ENCODE measurements at regions not wholly inside any gene's neighbourhood (a gene's known extent, or its start where the extent isn't known, plus 50 kb on each side); places are given as distances from the start of the nearest gene placed in this dataset.
"Not testable (repeated sequence)": the region's sequence is repeated elsewhere in the genome, so short reads cannot be mapped to it uniquely, and the experiment has no call there.

DNA sequence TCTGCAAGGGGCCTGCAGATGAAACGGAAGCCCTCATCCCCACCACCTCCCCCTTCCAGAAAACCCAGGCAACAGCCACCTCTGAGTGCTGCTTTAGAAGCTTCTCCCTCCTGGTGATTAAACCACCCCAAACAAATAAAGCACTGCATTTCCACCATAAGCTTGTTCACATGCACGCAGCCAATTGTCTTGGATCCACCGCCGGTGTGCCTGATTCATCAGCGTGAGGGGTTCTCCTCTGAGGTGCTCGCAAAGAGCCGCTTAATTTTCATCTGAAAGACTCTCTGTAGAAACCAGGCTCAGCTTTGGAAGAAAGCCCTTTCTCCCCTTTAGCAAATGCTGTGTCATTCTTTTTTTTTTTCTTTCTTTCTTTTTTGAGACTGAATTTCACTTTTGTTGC lies 155.2 kb upstream of the EEF2KMT start:
- no peak for DNase-seq
- no peak for ATAC-seq (replicated peaks)
- Mint-ChIP-seq H3K4me3 (no peak overlapping the region), H3K27ac (no peak overlapping the region), H3K4me1 (ENCODE audit: low read depth in 2 of 2) (no peaks in the 10 kb centered on the region), H3K36me3 (ENCODE audit: insufficient read depth) (no peaks in the 10 kb centered on the region), H3K9me3 (peaks cover 0 to 6% of the 10 kb centered on the region in 2 donors), H3K27me3 (peaks cover 23 to 55% of the 10 kb centered on the region in 2 donors)

- H3K27ac Mint-ChIP-seq; H3K36me3 Mint-ChIP-seq (ENCODE audit: insufficient read depth); ATAC-seq (replicated peaks); H3K4me3 Mint-ChIP-seq; H3K9me3 Mint-ChIP-seq; H3K4me1 Mint-ChIP-seq (ENCODE audit: low read depth in 2 of 2); DNase-seq: not testable (repeated sequence)
- H3K27me3 Mint-ChIP-seq: peaks cover 17 to 38% of the 10 kb centered on the region in 2 donors
Observed at GRCh38 chr16:5247403-5247802, 149.8 kb upstream of the EEF2KMT start.

- peak overlapping the region; percentile 27 to 31 for H3K4me3 Mint-ChIP-seq
Observed at GRCh38 chr16:5240278-5240626, 142.7 kb upstream of the EEF2KMT start.

GRCh38 chr16:5239472-5240277 lies 142.1 kb upstream of the EEF2KMT start:
- Mint-ChIP-seq H3K27me3 (peaks cover 32 to 59% of the 10 kb centered on the region in 2 donors), H3K4me3 (peak overlapping the region; percentile 65 to 68)
- ATAC-seq (replicated peaks); H3K36me3 Mint-ChIP-seq (ENCODE audit: insufficient read depth); H3K9me3 Mint-ChIP-seq; H3K4me1 Mint-ChIP-seq (ENCODE audit: low read depth in 2 of 2); H3K27ac Mint-ChIP-seq: not testable (repeated sequence)
- DNase-seq: peak; percentile 39 to 55 (median 42)

More at GRCh38 chr16:5240278-5240626, 142.7 kb upstream of the EEF2KMT start:
- not testable (repeated sequence) for H3K9me3 Mint-ChIP-seq; H3K4me1 Mint-ChIP-seq (ENCODE audit: low read depth in 2 of 2); H3K36me3 Mint-ChIP-seq (ENCODE audit: insufficient read depth); DNase-seq; H3K27ac Mint-ChIP-seq; ATAC-seq (replicated peaks)
- H3K27me3 Mint-ChIP-seq: peaks cover 38 to 60% of the 10 kb centered on the region in 2 donors

- no peaks in the 10 kb centered on the region for H3K9me3 Mint-ChIP-seq
- ATAC-seq (replicated peaks) (no peak), DNase-seq (no peak)
- no peak overlapping the region for H3K27ac Mint-ChIP-seq
- H3K4me3 Mint-ChIP-seq: no peak overlapping the region
- H3K36me3 Mint-ChIP-seq (ENCODE audit: insufficient read depth): no peaks in the 10 kb centered on the region
- peaks cover 2 to 7% of the 10 kb centered on the region in 2 donors for H3K4me1 Mint-ChIP-seq (ENCODE audit: low read depth in 2 of 2)
- peaks cover 33 to 66% of the 10 kb centered on the region in 2 donors for H3K27me3 Mint-ChIP-seq
Observed at GRCh38 chr16:5235119-5235518, 137.5 kb upstream of the EEF2KMT start.

DNA sequence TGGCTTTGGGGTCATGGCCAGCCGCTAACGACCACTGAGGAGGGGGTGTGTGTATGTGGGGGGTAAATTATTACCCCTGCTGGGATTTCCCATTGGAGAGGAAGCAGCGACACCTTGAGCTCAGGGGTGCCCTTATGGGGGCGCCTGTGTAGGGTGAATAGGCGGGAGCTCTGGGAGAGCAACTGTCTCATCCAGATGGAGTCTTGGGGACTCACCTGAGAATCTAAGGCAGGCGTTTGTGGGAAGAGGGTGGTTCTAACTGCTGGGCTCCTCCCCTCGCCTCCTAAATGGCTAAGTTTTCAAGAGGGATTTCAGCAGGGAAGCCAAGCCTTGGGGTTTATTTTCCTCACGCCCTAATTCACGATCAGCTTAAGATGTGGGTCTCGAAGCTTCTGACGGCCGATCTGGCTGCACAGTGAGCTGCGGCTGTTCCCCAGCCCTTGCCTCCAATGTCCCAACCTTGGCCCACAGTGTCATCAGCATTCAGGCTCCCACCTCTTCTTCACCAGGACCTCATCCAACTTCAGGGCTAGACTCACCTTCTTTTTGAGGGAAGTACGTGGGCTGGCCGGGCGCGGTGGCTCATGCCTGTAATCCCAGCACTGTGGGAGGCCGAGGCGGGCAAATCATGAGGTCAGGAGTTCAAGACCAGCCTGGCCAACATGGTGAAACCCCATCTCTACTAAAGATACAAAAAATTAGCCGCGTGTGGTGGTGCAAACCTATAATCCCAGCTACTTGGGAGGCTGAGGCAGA lies 136.9 kb upstream of the EEF2KMT start:
- H3K4me1 Mint-ChIP-seq (ENCODE audit: low read depth in 2 of 2): peaks cover 2 to 7% of the 10 kb centered on the region in 2 donors
- DNase-seq (no peak), ATAC-seq (replicated peaks) (no peak)
- H3K4me3 Mint-ChIP-seq: no peak overlapping the region
- no peaks in the 10 kb centered on the region for H3K36me3 Mint-ChIP-seq (ENCODE audit: insufficient read depth)
- peaks cover 33 to 65% of the 10 kb centered on the region in 2 donors for H3K27me3 Mint-ChIP-seq
- no peak overlapping the region for H3K27ac Mint-ChIP-seq
- no peaks in the 10 kb centered on the region for H3K9me3 Mint-ChIP-seq

DNA sequence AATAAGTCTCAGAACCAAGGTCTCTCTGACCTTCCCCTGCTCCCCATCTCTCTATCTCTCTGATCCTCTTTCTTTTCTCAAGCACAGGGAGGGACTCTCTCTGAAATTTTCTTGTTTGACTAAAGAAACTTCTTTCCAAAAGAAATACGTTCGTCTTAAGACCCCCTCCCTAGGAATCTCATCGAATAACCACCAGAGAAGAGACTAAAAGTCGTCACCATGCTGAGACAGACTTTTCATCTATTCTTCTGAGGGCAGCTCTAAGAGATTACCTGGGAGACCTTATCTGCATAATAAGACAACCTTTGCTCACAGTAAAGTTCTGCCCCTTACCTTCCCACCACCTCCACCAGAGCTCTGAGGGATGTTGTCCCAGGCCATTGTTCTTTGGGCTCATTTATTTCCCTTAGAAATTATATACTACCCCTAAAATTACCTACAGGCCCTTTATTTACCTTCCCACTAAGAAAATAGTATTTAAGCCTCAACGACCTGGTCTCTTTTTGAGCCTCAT lies 133.7 kb upstream of the EEF2KMT start:
- H3K4me1 Mint-ChIP-seq (ENCODE audit: low read depth in 2 of 2): no peaks in the 10 kb centered on the region
- H3K9me3 Mint-ChIP-seq: no peaks in the 10 kb centered on the region
- no peak for ATAC-seq (replicated peaks)
- no peak overlapping the region for H3K27ac Mint-ChIP-seq
- no peak overlapping the region for H3K4me3 Mint-ChIP-seq
- no peaks in the 10 kb centered on the region for H3K36me3 Mint-ChIP-seq (ENCODE audit: insufficient read depth)
- peaks cover 35 to 72% of the 10 kb centered on the region in 2 donors for H3K27me3 Mint-ChIP-seq
- no peak for DNase-seq

DNA sequence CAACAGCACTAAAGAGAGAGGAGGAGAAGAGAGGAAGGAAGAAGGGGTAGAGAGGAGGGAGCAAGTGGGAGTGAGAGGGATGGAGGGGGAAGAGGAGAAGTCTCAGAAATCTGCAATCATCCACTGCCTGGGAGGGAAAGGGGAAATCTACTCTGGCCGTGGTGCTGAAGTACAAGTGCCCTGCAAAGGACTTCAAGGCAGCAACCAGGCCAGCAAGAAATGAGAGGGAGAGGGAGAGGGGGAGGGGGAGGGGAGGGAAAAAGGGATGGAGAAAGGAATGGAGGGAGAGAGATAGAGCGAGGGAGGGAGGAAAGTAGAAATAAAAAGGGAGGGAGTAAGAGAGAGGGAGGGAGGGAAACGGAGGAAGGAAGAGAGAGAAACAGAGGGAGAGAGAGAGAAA lies 130.8 kb upstream of the EEF2KMT start:
- no peak for ATAC-seq (replicated peaks)
- H3K27me3 Mint-ChIP-seq: peaks cover 40 to 71% of the 10 kb centered on the region in 2 donors

DNA sequence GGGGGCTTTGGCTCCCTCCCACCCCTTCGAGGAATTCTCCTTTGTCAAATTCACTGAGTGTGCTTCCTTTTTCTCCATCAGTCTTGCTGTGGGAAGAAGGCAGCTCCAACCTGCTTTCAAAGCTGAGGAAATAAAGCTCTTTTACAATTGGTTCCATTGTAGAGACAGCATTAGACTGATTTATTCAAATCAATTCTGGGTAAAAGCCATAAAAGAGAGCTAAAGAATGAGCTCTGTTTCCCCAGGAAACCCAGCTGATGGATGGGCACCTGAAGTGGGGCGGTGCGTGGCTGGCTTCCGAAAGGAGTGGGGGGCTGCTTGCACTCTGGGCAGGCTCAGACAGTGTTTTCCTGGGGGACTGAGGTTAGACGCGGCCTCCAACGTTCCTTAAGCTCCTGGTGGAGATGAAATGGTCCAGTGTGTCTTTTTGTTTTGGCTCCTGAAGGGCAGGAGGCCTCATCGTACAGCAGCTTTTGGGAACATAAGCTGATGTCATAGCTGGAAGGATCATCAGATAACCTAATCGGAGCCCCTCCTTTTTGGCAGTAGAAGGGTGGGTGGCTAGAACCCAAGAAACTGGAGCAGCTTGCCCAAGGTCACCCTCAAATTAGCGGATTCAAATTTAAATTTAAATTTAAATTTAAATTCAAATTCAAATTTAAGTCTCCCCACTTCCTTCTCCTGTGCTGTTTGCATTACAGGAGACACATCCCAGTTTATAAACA lies 128.5 kb upstream of the EEF2KMT start:
- H3K4me1 Mint-ChIP-seq (ENCODE audit: low read depth in 2 of 2): no peaks in the 10 kb centered on the region
- no peaks in the 10 kb centered on the region for H3K9me3 Mint-ChIP-seq
- no peak for ATAC-seq (replicated peaks)
- no peak for DNase-seq
- H3K27ac Mint-ChIP-seq: no peak overlapping the region
- H3K4me3 Mint-ChIP-seq: no peak overlapping the region
- H3K36me3 Mint-ChIP-seq (ENCODE audit: insufficient read depth): peaks cover 2% of the 10 kb centered on the region
- peaks cover 27 to 53% of the 10 kb centered on the region in 2 donors for H3K27me3 Mint-ChIP-seq

More for the DNA sequence above, 130.8 kb upstream of the EEF2KMT start:
- Mint-ChIP-seq H3K27ac (no peak overlapping the region), H3K36me3 (ENCODE audit: insufficient read depth) (peaks cover 2% of the 10 kb centered on the region), H3K4me1 (ENCODE audit: low read depth in 2 of 2) (no peaks in the 10 kb centered on the region), H3K9me3 (no peaks in the 10 kb centered on the region), H3K4me3 (no peak overlapping the region)
- DNase-seq: no peak

GRCh38 chr16:5222761-5223160 lies 125.2 kb upstream of the EEF2KMT start:
- H3K4me1 Mint-ChIP-seq (ENCODE audit: low read depth in 2 of 2): no peaks in the 10 kb centered on the region
- ATAC-seq (replicated peaks): no peak
- no peak overlapping the region for H3K27ac Mint-ChIP-seq

DNA sequence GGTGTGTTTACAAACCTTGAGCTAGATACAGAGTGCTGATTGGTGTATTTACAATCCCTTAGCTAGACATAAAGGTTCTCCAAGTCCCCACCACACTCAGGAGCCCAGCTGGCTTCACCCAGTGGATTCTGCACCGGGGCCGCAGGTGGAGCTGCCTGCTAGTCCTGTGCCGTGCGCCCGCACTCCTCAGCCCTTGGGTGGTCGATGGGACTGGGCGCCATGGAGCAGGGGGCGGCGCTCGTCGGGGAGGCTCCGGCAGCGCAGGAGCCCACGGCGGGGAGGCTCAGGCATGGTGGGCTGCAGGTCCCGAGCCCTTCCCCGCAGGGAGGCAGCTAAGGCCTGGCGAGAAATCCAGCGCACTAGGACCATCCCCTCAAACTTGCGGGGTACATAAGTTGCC lies 124.2 kb upstream of the EEF2KMT start:
- H3K9me3 Mint-ChIP-seq; ATAC-seq (replicated peaks); H3K36me3 Mint-ChIP-seq (ENCODE audit: insufficient read depth); H3K27ac Mint-ChIP-seq; DNase-seq; H3K4me1 Mint-ChIP-seq (ENCODE audit: low read depth in 2 of 2); H3K4me3 Mint-ChIP-seq: not testable (repeated sequence)
- H3K27me3 Mint-ChIP-seq: peaks cover 31 to 53% of the 10 kb centered on the region in 2 donors

More at GRCh38 chr16:5222761-5223160, 125.2 kb upstream of the EEF2KMT start:
- Mint-ChIP-seq H3K4me3 (no peak overlapping the region), H3K9me3 (no peaks in the 10 kb centered on the region), H3K36me3 (ENCODE audit: insufficient read depth) (peaks cover 2% of the 10 kb centered on the region), H3K27me3 (peaks cover 30 to 53% of the 10 kb centered on the region in 2 donors)
- DNase-seq: no peak

- Mint-ChIP-seq H3K27me3 (peaks cover 38 to 57% of the 10 kb centered on the region in 2 donors), H3K36me3 (ENCODE audit: insufficient read depth) (peaks cover 2% of the 10 kb centered on the region), H3K4me3 (no peak overlapping the region), H3K27ac (no peak overlapping the region), H3K9me3 (no peaks in the 10 kb centered on the region), H3K4me1 (ENCODE audit: low read depth in 2 of 2) (no peaks in the 10 kb centered on the region)
- no peak for ATAC-seq (replicated peaks)
- DNase-seq: no peak
Observed at GRCh38 chr16:5220705-5221104, 123.1 kb upstream of the EEF2KMT start.

DNA sequence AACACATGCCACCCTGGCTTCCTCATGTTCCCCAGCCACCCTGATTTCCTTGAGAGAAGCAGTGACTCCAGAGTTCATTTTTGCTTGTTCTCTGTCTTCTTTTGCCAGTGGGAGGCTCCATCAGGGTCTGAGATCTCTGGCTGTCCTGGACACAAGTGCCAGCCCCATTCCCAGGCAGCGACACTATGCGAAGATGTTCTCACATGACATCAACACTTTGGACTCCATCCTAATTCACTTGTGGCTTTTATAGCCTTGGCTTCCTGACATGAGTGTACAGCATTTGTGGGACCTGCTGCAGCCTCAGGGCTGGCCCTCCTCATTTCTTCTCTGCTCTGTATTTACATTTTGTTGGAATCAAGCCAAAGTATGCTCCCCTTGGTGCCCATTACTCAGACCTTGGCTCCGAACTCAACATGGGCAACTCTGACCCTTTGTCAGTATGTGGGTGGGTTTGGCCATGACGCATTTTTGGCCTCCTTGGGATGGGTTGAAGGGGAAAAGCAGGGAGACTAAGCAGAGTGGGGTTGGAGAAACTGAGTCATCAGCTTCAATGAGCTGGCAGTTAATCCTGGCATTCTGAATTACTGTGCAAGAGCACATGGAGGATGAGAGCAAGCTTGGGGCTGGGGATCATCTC lies 119.0 kb upstream of the EEF2KMT start:
- Mint-ChIP-seq H3K4me1 (ENCODE audit: low read depth in 2 of 2) (no peaks in the 10 kb centered on the region), H3K27ac (no peak overlapping the region), H3K4me3 (no peak overlapping the region), H3K9me3 (no peaks in the 10 kb centered on the region), H3K36me3 (ENCODE audit: insufficient read depth) (no peaks in the 10 kb centered on the region), H3K27me3 (peaks cover 55 to 78% of the 10 kb centered on the region in 2 donors)
- no peak for ATAC-seq (replicated peaks)
- no peak for DNase-seq
